ENCODE measurements at regions not wholly inside any gene's neighbourhood (a gene's known extent, or its start where the extent isn't known, plus 50 kb on each side); places are given as distances from the start of the nearest gene placed in this dataset.

DNA sequence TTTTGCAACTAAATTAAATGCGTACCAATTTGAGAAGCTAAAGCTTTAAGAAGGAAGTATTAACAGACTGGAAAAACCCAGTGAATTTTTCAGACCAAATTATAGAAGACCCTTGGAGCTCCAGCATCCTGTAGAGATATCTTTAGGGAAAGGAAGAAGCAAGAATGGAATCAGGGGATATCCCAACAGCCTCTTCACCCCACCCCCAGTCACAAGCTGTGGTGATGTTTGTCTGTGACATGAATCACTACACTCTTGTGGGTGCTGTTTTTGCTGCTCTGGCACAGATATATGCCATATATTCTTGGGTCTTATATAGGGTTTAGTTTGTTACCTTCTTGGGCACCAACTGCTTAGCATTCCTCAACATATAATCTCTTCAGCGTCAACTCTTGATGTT is 78.5 kb upstream of the BCL6 start:
- DNase-seq = no peak

DNA sequence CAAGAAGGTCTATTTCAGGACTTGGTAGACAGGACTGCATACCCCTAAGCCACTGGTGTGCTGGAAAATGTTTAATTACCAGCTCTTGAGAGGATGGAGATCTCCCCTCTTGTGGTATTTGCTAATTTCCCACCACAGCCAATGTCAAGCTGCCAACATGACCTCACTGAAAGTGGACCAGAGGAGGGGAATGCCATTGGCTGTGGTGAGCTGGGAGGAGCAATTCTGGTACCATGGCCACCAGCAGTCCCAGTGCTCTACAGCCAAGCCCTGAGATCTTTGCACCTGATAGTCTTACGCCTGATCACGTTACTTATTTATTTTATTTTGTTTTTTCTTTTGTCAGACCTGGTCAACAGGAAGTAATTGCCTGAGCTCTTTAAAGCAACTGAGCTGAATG is 82.5 kb upstream of the BCL6 start:
- no peak for DNase-seq

DNA sequence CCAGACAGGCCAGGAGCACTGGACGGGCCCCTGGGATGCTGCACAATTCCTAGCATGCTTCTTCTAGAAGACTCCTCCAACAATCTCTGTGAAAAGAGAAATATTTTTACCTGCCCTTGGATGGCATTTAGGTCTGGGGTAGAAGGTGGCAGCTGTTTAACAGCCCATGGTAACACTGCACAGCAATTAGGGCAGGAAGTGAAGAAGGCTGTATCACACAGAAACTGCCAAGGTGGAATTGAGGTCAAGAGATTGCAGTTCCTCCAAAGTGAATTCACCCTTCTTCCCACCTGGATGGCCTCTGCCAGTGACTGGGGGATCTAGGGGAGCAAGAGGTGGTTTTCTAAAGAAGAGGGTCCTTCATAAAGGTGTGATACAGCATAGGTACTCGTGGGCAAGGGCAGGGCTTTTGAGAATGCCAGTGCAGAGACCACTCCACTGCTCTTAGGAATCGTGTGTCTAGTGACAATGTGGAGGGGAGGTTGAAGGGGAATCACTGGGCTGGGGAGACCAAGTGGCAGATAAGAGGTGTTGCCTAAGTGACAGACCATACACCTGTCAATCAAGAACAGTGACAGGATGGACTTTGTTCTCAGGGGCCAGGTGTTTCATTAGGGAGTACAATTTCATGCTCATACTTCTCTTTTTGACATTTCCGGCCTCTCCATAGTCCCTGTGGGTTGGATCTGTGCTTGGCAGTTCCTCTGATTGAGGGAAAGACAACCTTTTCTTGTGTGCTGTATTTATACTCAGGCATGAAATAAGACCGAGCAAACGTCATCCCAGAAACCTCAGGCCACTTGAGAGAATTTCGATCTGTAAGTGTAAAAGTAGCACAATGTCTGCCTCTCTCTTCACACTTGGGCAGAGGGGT is 83.5 kb upstream of the BCL6 start:
- no peak for DNase-seq

DNA sequence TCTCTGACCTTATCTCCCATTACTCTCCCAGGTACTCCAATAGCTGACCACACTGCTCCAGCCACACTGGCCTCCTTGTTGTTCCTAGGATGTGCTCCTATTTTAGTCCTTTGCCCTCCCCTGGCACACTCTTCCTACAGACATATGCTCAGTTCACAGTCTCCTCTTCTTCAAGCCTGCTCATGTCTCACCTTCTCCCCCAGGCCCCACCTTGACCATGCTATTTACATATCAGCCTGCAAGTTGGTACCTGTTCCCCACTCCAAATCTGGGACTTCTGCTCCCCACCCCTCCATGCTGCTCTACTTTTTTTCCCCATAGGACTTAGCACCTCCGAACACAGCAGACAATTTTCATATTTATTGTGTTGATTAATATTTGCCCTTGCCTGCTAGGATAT is 84.9 kb upstream of the BCL6 start:
- DNase-seq = no peak

DNA sequence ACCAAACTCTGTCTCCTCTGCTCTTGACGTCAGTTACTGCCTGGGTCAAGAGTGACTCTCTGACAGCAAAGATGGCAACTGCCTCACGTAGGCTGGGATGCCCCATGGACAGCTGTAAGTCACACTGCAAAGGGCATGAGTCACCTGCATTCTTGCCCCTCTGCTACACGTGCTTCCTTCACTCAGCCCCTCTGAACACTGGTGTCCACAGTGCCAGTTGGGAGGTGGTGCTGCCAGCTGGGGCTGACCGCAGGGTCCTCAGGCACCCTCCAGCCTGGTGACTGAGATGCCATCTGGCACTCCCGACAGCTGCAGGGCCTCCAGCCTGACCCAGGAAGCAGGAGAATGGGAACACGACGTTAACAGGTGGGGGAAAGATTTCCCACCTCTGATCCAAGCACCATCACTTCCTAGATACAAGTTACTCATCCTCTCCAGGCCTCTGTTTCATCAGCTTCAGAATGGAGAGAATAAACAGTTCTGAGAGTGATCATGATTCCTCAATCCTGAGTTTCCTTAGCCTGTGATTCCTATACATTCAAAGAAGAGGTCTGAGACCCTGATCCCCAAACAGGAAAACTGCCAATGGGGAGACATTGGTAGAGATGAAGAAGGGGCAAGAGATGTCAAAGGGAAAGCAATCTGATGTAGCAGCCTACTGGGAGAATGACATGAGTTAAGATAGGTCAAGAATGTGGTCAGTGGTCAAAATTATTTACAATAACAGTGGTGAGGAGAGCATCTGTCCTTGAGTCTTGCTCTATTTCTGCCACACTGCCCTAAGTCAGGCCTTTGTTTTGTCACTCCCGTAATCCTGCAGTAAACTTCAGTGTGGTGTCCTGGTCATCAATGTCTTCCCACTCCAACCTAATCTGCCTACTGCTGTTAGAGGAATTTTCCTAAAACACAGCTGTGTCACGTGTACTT is 86.1 kb upstream of the BCL6 start:
- DNase-seq = no peak

DNA sequence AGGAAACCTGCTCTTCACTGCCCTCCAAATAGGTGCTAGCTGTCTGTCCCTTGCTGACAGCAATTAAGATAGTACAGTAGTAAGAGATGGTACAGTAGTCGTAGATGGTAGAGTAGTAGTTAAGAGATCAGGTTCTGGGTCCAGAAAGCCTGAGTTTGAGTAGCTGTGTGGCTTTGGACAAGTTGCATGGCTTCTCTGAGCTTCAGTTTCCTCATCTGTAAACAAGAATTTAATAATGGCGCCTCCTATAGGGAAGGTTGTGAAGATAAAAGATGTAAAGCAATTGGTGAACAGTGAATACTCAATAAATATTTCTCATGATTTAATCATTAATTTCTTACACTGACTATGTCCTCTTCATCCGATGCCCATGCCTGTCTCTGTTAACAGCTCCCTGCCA is 86.9 kb upstream of the BCL6 start:
- DNase-seq = no peak

DNA sequence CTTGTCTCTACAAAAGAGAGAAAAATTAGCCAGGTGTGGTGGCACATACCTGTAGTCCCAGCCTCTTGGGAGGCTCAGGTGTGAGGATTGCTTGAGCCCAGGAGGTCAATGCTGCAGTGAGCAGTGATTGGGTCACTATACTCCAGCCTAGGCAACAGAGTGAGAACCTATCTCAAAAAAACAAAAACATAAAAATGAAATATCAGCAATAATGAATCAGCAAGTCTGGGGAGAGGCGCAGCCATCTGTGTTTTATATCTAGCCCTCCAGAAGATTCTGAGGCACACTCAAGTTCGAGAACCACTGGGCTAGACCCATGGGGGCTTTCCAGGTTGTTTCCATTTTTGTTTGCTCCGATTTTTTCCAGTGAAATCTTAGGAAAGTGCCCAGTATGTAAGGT is 88.1 kb upstream of the BCL6 start:
- no peak for DNase-seq

DNA sequence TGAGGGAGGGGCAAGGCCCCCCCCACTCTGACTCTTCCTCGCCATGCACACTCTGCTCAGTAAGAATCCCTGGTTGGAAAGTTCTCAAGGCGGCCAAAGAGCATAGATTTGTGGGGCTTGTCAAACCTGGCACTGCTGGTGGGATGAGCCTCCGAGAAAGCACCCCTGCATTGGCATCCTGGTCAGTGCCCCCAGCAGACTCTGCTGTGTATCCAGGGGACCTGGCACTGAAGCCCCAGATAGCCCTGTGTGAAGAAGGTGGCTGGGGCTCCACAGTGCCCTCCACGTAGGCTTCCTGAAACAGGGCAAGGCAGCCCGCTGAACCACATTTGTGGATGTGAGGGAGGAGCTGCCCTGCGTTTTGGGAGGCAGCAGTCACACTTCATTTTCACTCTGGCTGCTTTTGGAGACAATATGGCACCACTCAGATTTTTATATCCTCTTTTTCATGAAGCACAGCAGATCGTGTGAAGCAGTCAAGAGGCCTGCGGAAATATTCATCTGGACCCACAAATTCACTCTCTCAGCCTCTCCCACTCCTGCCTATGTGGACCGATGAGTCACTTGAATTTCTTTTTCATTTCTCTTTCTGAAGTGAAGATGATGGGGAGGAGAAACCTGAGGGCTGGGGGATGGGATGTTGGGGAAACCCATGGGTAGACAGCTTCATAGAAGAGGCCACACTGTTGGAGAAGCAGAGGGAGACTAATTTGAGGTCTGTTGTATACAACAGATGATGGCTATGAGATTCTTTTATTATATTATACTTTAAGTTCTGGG is 88.7 kb upstream of the BCL6 start:
- DNase-seq = peak in 1 of 2 donors; percentile 35

DNA sequence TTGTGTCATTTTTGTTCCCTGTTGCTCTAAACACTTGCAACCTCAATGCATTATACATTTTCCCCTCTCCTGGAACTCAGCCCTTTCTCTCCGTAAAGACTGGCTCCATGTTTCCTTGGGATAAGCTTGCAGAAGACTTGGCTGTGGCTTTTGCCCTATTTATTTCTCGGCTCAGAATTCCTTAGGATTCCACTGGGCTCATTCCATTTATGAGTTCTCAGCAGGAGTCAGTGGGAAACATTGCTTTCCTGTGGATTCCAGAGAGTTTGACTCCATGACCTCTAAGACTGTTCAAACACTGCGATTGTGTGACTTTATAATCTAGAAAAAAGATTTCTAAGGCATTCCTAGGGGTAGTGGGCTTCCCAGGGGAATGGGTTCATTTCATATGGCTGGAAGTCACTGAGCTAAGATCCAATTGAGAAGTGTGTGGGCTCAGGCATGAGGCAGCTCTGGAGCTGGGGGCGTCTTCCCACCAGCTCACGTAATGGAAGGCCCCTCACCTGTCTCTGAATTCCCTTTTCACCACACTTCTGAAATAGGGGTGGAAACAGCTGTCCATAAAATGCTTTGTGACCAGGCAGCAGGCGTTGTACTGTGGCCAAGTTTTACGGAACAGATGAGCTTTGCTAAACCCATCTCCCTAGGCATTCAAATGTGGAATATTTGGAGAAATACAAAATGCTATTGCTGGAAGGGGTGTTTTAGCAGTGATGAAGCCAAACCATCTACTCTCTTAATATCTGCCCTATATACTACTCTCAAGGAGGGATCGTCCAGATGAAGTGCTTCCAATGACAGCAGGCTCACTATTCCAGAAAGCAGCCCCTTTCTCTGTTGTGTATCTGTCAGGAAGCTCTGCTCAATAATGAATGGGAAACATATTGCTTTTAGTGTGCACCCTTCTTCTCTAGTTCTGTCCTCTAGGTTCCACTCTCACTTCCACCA is 91.8 kb upstream of the BCL6 start:
- no peak for DNase-seq

DNA sequence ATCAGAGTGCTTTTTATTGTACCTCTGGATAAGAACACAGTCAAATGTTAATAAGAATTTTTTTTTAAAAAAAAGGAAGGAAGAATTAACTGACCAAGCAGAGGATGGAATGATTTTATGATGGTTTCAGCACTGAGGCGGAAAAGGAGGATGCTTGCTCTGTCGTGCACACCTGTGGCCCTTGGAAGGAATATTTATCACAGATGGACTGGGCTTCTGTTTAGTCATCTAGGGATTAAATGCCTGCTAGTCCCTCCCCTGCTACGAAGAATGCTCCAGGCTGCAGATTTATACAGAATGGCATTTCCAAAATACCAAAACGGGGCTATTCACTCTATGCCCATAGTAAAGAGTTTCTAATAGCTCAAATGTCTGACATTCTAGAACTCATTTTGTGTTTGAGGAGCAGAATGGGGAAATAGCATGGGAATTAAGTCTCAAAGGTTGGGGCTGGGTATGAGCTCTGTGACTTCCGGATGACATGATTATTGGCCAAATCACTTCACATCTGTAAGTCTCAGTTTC is 92.8 kb upstream of the BCL6 start:
- DNase-seq = no peak

DNA sequence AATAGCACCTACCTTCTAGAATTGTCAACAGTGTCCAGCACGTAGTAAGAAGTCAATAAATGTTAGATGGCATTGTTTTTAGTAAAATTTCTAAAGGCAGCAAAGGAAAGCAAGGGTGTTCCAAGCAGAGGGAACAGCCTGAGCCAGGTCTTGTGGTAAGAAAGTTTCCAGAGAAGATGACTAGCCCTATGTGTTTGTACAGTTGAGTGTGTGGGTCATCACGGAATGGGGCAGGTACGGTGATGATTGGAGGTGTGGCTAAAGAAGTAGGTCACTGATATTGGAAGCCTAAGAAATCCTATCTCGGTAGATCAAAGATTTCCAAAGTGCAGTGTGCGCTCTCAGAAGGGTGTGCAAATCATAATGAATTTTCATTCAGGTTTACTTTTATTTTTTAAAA is 94.2 kb upstream of the BCL6 start:
- no peak for DNase-seq

DNA sequence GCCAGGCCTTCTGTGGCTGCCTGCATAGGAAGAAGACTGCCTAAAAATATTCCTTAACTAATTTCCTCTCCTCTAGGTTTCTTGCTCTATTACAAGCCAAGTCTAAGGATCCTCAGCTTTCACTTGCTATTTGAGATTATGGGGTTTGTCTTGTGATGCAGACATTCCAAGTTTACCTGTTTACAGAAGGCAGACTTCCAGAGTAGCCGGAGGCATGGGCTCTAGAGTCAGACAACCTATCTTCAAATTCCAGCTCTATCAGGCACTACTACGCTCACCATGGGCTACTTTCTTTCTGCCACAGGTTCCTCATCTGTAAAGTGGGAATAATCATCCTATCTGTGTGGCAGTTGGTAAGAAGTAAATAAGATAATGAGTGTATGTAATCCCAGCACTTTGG is 95.6 kb upstream of the BCL6 start:
- DNase-seq = no peak

DNA sequence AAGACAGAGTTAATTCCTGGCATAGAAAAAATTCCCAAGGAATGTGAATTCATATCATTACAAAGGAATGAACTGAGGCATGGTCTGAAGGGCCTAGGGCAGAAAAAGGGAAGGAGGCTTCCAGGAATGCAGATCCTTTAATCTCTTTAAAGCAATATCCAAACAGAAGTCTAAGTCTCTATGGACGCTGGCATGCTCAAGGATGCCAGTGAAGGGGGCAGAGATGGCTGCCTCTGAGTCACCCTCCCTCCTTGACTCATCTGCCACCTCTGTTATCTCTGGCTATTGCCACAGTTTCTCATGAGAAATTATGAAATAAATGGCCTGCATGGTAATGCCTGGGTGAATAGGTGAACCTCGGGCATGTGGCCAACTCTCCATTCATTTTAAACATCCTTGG is 96.3 kb upstream of the BCL6 start:
- no peak for DNase-seq

DNA sequence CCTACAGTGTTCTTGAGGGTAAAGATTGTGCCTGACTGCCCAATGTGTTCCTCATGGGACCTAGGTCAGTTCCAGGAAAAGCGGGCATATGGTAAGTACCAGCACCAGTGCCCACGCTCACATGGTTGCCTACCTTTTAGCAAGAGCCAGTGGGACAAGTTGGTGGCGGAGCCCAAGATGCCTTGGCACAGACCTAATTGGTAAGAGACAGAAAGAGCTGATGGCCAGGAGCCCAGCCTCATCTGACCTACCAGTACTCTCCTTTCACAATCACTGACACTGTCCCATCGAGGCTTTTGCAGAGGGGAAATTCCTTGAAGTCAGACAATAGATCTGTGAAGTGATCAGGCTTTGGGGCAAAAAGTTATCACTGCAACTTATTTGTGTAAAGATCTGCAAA is 98.4 kb upstream of the BCL6 start:
- no peak for DNase-seq

DNA sequence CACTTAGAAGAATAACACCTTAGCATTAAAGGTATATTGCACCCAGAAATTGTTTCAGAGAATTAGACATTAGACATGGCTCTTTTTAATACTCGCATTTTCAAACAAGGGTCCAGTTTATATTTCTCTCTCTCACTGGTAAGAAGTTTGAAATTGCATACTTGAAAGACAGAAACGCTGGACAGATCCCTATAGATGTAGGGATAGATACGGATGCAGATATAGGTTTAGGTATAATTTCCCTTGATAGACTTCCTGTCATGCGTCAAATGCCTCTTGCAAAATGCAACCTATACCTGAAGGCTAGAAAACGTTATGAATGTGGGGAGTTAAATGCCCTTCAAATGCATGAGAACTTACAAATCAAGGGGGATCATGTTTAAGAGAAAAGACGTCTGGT is 99.4 kb upstream of the BCL6 start:
- DNase-seq = no peak

DNA sequence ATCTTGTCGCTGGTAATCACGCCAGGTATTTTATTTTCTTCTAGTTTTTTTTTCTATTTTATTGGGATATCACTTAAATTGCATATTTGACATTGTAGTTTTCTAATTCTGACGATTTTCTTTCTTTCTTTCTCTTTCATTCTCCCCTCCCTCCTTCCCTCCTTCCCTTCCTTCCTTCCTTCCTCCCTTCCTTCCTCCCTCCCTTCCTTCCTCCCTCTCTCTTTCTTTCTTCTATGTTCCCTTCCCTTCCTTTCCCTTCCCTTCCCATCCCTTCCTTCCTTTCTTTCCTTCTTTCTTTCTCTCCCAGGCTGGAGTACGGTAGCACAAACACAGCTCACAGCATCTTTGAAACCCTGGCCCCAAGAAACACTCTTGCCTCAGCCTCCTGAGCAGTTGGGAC is 100.6 kb upstream of the BCL6 start:
- DNase-seq = no peak

DNA sequence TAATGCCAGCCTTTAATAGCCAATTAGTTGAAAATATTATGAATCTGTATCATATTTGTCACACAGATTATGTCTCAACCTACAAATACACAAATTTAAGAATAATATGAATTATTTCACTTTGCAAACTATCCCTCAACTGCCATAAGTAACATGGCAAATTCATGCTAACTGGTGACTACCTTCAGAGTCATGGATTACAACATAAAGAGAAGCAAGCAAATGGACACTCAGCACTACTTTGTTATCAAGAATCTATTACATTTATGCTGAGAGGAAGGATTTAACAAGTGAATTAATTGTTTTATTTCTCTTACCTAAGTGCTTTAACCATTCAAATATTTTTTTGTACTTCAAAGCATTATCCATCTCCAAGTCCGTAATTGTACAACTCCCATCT is 103.1 kb upstream of the BCL6 start:
- DNase-seq = no peak

DNA sequence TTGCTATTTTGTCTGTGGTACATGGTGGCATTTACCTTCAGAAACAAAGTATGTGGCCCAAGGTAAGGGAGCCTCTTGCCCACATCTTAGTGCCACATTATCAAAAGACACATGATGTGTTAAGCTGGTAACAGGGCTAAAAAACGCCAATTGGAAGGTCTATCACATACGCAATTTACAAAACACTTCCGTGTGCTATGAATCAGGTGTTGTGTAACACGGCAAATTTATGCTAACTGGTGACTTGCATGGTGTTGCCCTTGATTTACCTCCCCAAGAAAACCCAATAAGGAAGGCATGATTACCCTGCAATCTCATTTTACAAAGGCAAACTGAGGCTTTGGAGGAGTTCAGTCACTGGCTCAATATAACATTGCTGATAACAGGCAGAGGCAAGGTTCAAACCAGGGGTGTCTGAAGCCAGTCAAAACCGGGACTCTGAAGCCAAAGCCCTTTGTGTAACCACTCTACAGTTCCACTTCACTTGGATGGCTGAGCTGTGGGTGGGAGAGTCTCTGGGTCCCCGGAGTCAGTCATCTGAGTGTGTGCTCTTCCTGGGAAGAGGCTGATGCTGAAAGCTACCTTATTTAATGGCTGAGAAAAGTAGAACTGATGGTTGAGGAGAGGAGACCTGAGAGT is 103.9 kb upstream of the BCL6 start:
- DNase-seq = no peak

DNA sequence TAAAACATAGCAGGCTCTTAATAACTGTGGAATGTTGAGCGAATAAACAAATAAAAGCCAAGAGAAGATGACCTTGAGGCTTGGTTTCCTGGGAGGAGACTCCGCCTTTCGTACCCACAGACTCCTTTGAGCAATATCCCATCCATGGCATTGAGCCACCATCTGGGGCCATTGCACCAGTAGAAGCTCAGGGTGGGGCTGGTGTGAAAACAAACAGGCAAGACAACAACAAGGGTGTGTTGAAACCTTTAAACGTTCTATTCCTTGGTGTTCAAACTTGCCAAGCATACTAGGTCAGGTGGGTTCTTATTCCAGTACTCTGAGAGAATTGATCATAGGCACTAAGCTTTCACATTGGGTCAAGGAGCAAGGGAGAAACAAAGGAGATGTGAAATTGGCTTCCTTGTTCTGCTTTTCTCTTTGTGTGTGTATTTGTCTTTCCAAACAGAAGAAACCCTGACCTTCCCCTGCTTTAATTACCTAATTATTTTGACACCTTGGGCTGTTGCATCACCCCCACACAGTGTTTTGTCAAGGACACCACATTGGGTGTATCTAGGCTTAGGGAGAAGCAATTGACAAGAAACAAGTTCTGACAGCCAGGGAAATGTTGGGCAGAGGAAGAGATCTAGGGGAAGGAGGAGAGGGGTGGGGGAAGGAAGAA is 105.1 kb upstream of the BCL6 start:
- no peak for DNase-seq

DNA sequence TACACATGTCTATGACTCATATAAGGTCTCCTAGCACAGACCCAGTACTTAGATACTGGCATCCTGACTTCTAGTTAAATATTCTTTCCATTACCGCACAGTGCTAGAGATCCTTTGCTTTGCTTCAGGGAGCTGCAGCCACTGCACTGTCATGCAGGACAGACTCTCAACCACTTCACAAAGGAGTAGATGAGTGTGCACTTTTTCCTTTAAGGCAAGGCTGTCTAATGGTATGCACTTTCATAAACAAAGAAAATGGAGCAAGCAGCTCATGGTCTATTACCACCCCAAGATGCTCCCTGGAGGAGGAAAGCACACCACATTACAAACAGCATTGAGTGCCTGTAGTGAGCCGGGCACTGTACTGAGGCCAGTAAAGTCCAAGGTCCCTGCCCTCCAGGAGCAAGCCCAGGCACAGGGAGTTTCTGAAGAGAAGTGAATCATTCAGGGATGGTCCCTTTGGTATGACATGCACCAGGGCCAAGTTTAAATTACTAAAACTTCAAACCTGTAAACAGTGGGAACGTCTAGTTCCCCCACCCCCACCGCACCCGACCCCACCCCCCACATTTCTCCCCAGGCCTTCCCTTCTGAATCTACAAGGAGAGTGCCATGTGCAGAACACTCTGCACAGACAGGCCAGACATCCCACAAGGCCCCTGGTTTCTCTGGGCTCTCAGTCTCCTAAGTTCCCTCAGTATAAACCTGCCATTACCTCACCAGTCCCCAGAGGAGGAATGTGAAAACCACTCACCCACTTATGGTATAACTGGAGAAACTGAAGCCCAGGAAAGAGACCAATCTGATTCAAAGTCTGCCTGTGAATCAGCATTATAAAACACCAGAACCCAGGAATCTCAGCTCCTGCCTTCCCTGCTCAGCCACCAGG is 107.8 kb upstream of the BCL6 start:
- no peak for DNase-seq
